Lower lobe of right lung (tissue), 2 donors: ENCODE measurements at regions not wholly inside any gene's neighbourhood (a gene's known extent, or its start where the extent isn't known, plus 50 kb on each side); places are given as distances from the start of the nearest gene placed in this dataset.
A peak's percentile ranks its signal among the peaks of the same experiment; 100 is the strongest.

Experiments
- ATAC-seq, 2 donors: fragments of 200-7000 bp; cut with Tn5 transposase; one replicate each; pipeline ENCODE4 v1.9.1; 2020 to 2022; ENCODE audit warnings: mild to moderate bottlenecking in 2 of 2, moderate library complexity in 2 of 2
- DNase-seq: peaks from one replicate; pipeline ENCODE4 v3.0.0-alpha.2; 2020
- H3K27ac ChIP-seq: fragments of 200-600 bp; one replicate; pipeline ENCODE4 v1.8.0; 2022
- H3K27me3 ChIP-seq: fragments of 200-600 bp; one replicate; pipeline ENCODE4 v1.8.0; 2022; ENCODE audit warnings: low read depth
- H3K36me3 ChIP-seq: fragments of 200-600 bp; one replicate; pipeline ENCODE4 v1.8.0; 2022; ENCODE audit warnings: mild to moderate bottlenecking
- H3K4me1 ChIP-seq: fragments of 200-600 bp; one replicate; pipeline ENCODE4 v1.8.0; 2022
- H3K4me3 ChIP-seq: fragments of 200-600 bp; one replicate; pipeline ENCODE4 v1.8.0; 2022; ENCODE audit warnings: mild to moderate bottlenecking
- H3K9me3 ChIP-seq: fragments of 200-600 bp; one replicate; pipeline ENCODE4 v1.8.0; 2022
- intact Hi-C: fragments of 100-400 bp; cut with DNase I; formaldehyde crosslinking; loops from one replicate; pipeline ENCODE4 v1.11.0; 2022
- TF ChIP-seq, protein P1 (sequence below): fragments of 200-600 bp; IDR thresholded peaks from one replicate; pipeline ENCODE4 v1.8.0; 2022; ENCODE audit warnings: antibody characterized with exemption, mild to moderate bottlenecking
- donor health status: DM: no; HTN: yes; CAD: no; lungs with severe emphysema.

DNA sequence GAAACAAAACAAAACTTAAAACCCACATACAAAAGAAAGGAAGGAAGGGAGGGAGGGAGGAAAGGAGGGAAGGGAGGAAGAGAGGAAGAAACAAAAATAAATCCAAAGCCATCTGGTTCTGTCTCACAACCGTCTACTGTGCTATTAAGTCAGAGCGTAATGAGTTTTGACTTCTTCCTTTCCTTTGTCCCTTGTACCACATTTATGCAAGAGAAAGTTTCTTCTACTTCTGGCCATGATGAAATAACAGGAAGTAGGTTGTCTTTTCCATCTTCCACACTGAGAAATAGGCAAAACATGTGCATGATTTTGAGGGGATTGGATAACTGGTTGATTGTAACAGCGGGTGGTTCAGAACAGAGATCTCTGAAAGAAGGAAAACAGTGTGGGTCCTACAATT is 121.4 kb downstream of the CTAGE1 start:
- Histone ChIP-seq H3K27me3 (no peaks in the 10 kb centered on the region), H3K36me3 (no peaks in the 10 kb centered on the region), H3K27ac (no peak overlapping the region), H3K4me3 (no peak overlapping the region), H3K4me1 (no peaks in the 10 kb centered on the region), H3K9me3 (no peaks in the 10 kb centered on the region)
- ATAC-seq (no peak), DNase-seq (no peak)
- intact Hi-C loops, result no loop called here
- TF ChIP-seq, protein P1, sequence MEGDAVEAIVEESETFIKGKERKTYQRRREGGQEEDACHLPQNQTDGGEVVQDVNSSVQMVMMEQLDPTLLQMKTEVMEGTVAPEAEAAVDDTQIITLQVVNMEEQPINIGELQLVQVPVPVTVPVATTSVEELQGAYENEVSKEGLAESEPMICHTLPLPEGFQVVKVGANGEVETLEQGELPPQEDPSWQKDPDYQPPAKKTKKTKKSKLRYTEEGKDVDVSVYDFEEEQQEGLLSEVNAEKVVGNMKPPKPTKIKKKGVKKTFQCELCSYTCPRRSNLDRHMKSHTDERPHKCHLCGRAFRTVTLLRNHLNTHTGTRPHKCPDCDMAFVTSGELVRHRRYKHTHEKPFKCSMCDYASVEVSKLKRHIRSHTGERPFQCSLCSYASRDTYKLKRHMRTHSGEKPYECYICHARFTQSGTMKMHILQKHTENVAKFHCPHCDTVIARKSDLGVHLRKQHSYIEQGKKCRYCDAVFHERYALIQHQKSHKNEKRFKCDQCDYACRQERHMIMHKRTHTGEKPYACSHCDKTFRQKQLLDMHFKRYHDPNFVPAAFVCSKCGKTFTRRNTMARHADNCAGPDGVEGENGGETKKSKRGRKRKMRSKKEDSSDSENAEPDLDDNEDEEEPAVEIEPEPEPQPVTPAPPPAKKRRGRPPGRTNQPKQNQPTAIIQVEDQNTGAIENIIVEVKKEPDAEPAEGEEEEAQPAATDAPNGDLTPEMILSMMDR, result no peak

DNA sequence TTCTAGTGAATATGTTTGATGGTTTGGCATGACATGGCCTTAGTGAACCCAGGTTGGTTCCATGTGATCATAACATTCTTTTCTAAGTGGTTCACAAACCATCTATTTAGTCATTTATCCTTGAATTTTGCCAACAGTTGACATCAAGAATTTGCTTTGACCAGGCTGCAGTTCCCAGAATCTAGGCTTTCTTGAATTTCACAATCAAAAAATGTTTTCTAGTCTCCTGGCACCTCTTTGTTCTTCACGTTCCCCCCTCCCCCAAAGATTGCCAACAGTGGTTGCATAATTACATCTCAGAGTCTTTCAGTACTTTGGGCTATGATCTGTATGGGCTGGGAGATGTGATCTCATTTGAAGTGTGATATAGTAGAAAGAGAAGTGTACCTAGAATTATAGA is 124.0 kb downstream of the GATA6 start:
- no peak overlapping the region for H3K4me3 ChIP-seq
- ATAC-seq, result peak in 1 of 2 donors; percentile 50
- intact Hi-C loops, result no loop called here
- no peaks in the 10 kb centered on the region for H3K27me3 ChIP-seq
- no peaks in the 10 kb centered on the region for H3K9me3 ChIP-seq
- no peaks in the 10 kb centered on the region for H3K36me3 ChIP-seq
- TF ChIP-seq, protein P1, result no peak
- no peak overlapping the region for H3K27ac ChIP-seq
- no peaks in the 10 kb centered on the region for H3K4me1 ChIP-seq
- no peak for DNase-seq

DNA sequence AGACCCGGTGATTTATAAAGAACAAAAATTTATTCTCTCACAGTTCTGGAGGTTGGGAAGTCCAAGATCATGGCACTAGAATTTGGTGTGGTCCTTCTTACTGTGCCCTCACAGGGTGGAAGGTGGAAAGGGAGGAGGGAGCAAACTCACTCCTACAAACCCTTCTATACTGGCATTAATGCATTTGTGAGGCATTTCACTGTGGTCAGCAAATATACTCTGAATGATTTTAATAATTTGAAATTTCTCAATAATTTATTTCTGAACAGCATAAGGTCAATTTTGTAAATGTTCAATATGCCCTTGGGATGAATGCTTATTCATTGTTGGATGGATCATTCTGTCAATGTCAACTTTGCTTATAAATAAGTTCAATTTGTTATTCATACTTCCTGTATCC is 120.6 kb downstream of the GATA6 start:
- Histone ChIP-seq H3K36me3 (no peaks in the 10 kb centered on the region), H3K9me3 (no peaks in the 10 kb centered on the region), H3K27me3 (no peaks in the 10 kb centered on the region), H3K4me3 (no peak overlapping the region), H3K27ac (no peak overlapping the region), H3K4me1 (peaks cover 18% of the 10 kb centered on the region)
- intact Hi-C loops, result no loop called here
- TF ChIP-seq, protein P1, result no peak
- ATAC-seq (no peak), DNase-seq (no peak)

DNA sequence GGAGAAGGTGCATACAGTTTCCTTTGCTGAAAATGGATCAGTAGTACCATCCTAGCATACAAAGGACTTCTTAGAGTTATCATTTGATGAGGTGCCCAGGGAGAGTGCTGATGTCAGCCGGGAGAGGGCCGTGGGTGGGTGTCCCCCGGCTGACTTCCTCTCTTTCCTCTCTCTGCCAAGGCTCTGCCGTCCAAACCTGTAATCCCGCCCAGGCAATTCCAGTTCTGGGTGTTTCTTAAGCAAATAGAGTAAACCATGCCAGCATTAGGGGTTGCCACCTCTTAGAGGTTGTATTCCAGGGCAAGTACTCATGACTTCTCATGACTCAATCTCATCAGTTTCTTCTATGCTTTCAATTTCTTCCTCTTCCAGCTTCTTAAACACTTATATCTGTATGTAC is 117.2 kb downstream of the GATA6 start:
- Histone ChIP-seq H3K27ac (peak overlapping the region; percentile 37), H3K4me1 (peaks cover 23% of the 10 kb centered on the region), H3K36me3 (no peaks in the 10 kb centered on the region), H3K9me3 (no peaks in the 10 kb centered on the region), H3K27me3 (no peaks in the 10 kb centered on the region), H3K4me3 (peak overlapping the region; percentile 20)
- TF ChIP-seq, protein P1, result no peak
- intact Hi-C loops, result no loop called here
- ATAC-seq (peak; percentile 91 to 92), DNase-seq (peak; percentile 56)

GRCh38 chr18:22285361-22286140 is 116.2 kb downstream of the GATA6 start:
- H3K4me3 ChIP-seq, result no peak overlapping the region
- H3K27me3 ChIP-seq, result no peaks in the 10 kb centered on the region
- ATAC-seq (peak in 1 of 2 donors; percentile 22), DNase-seq (no peak)
- H3K4me1 ChIP-seq, result peaks cover 23% of the 10 kb centered on the region
- no peak overlapping the region for H3K27ac ChIP-seq
- H3K9me3 ChIP-seq, result no peaks in the 10 kb centered on the region
- no peaks in the 10 kb centered on the region for H3K36me3 ChIP-seq
- intact Hi-C loops, result no loop called here
- TF ChIP-seq, protein P1, result no peak
